Inflammatory macrophage treated with lipopolysaccharide for 4 hours (primary cell): ENCODE measurements at regions not wholly inside any gene's neighbourhood (a gene's known extent, or its start where the extent isn't known, plus 50 kb on each side); places are given as distances from the start of the nearest gene placed in this dataset.

Experiments
- DNase-seq: peaks from one replicate; pipeline ENCODE4 v3.0.0-alpha.2; 2020

DNA sequence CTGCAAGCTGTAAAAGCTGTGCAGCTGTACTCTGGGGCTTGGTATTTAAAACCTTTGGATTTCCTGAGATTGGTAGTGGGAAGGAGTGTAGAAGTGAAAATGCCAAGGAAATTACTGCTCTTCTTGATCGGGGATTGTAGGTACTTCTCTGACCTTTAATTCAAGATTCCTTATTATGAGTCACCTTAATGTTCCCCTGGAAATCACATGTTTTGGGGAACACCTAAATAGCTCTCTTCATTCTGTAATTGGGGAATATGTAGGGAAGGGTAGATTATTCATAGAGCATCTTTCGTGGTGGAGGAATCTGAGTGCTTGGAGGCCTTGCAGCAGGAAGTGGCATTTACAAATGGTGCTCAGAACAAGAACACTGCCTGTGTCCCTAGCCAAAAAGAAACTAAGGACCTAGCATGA lies 137.8 kb downstream of the UCHL1 start:
- no peak for DNase-seq

- DNase-seq: no peak
Measured at GRCh38 chr4:41396214-41396613, 139.5 kb downstream of the UCHL1 start.

DNA sequence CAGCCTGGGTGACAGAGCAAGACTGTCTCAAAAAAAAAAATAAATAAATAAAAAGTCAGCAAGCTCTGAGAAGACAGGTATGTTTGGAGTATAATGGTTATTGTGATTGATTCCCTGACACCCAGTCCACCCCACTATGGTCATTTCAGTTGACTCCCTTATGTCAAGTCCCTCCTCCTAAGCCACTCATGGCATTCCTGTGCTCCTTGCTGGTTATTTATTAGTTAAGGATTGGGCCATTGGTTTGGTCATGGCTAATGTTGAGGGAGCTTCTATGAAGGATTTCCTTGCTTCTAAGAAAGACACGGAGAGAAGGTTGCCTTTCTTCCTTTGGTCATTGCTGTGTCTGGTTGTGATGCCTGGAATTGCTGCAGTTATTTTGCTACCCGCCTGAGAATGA lies 140.1 kb downstream of the UCHL1 start:
- no peak for DNase-seq

DNA sequence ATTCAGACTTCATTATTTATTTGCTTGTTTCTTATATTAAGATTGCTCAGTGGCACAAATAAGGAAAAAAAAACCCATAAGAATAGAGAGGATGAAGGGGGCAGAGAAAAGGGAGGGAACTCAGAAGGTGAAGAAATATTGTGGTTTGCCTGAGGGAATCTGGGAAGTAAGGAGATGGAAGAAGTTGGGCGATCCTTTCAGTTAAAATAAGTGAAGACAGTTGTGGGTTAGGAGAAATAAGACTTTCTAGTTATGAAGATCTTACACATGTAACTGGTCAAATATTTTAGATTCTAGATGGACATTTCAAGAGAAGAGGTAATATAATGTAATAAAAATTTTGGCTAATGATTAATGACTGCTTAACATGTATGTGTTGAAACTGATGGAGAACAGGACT lies 138.7 kb upstream of the LIMCH1 start:
- no peak for DNase-seq

DNA sequence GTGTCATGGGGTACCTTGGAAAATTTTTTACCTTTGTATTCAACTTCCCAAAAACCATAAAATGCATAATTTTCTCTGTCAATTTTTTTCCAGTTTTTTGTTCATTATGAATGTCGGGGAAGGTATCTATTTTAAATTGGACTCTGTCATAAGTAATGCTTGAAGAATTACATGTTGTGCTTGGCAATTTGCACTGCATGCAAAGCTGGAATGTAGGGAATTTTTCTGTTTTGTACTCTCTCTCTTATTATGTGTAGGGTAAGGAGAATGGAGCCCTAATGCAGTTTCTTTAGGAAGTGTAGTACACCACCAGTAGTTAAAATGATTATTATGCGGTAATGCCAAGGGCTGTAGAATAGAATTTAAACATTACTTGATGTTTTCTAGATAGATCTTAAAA lies 137.7 kb upstream of the LIMCH1 start:
- no peak for DNase-seq

- DNase-seq: no peak
Measured at GRCh38 chr4:41405464-41406112, 132.4 kb upstream of the LIMCH1 start.

- no peak for DNase-seq
Measured at GRCh38 chr4:41406113-41406516, 131.8 kb upstream of the LIMCH1 start.

DNA sequence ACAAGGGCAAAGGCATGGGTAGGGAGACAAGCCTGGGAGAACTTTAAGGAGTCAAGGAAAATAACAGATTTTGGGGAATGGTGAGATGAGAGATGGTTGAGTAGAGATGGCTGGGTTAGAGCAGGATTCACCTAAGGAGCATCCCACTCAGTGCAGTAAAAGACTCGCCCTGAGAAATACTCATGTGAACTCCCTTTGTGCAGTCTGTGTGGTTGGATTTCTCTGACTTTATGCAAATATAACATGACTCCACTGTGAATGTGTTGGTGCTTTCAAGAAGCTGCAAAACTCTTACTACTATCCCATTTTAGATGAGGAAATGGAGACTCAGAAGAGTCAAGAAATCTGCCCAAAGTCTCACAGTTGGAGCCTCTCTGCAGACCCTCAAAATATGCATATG lies 129.8 kb upstream of the LIMCH1 start:
- DNase-seq: no peak

DNA sequence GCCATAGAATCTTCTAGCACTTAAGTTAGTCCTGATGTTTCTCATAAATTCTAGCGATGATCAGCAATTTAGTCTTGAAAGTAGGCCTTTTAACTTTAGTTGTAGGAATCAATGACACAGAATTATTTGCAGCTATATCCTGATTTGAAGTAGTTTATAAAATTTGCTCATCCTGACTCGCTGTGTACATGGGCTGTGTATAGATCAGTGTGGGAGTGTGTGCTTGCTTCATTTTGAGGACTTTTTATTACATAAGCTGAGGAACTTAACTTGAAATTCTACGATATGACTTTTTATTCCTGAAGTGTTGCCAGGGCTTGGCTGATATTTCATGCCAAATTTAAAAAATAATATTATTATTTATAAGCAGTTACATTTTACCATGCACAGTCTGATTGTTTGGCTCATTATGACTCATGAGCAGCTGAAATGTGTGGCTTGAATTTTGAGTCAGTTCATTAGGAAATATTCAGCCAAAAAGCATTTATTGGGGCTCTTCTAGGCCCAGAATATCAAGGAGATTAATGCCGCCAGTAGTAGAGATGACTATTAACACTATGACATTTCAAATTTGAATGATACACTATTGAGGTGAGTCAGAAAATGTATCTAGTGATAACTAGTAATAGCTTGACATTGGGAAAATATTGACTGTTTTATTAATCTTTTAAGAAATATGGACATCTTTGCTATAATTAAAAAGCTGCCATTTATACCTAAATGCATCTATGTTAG lies 128.9 kb upstream of the LIMCH1 start:
- peak; percentile 10 for DNase-seq

DNA sequence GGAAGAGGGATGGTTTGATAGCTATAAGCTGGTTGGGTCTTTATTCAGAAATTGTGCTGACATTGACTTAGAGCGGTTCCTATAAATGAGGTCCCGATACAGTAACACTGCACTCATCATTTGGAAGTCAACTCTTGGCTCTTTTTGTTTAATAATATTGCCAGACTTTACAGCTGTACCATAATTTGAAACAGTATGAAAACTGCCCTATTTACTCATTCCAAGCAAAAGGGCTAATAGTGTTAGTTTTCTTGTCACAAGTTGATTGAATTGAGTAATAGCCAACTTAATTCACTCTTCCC lies 128.4 kb upstream of the LIMCH1 start:
- DNase-seq: no peak

DNA sequence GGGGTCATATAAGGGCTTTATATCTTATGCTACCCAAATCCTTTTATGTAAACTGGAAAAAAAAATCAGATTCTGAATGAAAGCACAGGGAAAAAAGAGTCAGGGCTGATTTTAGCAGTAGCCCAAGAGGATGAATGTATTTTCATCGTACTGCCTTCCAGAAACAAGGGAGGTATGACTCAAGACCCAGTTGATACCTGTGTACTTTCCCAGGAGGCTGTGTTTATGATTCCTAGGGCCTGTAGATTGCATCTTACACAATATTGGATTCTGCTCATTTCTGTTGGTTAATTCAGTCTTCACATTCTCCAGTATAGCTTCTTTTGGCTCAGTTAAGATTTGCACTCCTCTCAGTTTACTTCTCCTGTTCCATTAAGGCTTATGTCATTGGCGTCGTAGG lies 127.9 kb upstream of the LIMCH1 start:
- DNase-seq: no peak

- peak; percentile 29 for DNase-seq
Measured at GRCh38 chr4:41413670-41414411, 124.1 kb upstream of the LIMCH1 start.

DNA sequence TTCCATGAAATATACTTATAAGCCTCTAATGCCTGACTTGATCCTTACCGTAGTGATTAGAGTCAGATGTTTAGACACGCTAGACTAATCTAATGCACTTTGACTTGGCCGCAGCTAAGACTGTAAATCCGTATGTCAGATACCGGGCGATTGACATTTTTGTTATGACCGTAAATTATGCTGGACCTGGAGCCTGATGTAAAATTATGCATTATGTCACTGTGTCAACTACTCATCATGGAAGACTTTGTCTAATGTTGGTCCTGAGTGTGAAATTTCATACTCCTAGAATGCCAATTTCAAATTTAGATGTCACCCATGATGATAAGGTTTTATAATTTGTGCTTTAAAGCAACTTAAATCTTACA lies 123.6 kb upstream of the LIMCH1 start:
- DNase-seq: no peak

DNA sequence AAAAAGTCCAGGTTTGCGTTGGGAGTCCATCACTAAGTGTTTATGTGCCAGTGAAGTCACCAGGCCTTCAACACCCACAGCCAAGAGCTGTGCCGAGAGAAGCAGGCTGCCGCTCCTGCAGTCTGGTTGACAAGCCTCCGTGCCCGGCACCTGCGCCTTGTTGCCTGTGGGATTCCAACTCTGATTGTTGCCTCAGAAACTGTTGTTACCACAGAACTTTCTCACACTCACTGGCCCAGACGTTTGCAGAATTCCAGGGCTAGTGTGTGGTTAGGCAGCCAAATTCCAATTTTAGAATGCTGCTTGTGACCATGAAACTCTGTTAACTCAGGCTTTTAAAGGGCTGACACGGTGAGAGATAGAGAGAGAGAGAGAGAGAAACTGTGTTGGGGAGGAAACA lies 119.5 kb upstream of the LIMCH1 start:
- DNase-seq: no peak

GRCh38 chr4:41420541-41420940 lies 117.4 kb upstream of the LIMCH1 start:
- DNase-seq: no peak

DNA sequence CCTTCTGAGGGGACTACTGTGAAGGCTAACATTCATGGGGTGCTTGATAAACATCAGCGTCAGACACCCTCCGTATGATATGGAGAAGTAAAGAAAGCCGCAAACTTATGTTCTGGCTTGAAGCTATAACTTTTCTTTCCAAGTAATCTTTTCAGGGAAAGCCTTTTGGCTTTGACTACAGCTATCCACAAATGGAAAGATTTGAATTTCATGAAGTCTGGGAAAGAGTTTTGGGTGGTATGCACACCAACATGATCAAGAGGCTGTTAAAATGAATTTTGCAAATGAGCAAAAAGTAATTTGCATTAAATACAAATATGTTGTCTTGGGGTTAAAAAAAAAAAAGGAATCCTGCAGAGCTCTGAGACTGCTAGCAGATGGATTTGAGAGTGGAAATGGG lies 114.8 kb upstream of the LIMCH1 start:
- no peak for DNase-seq

- no peak for DNase-seq
Measured at GRCh38 chr4:41424522-41424921, 113.4 kb upstream of the LIMCH1 start.

GRCh38 chr4:41425650-41426049 lies 112.3 kb upstream of the LIMCH1 start:
- no peak for DNase-seq

GRCh38 chr4:41426539-41426938 lies 111.4 kb upstream of the LIMCH1 start:
- no peak for DNase-seq

- DNase-seq: no peak
Measured at GRCh38 chr4:41427306-41427882, 110.6 kb upstream of the LIMCH1 start.

GRCh38 chr4:41427931-41428600 lies 109.9 kb upstream of the LIMCH1 start:
- DNase-seq: no peak

DNA sequence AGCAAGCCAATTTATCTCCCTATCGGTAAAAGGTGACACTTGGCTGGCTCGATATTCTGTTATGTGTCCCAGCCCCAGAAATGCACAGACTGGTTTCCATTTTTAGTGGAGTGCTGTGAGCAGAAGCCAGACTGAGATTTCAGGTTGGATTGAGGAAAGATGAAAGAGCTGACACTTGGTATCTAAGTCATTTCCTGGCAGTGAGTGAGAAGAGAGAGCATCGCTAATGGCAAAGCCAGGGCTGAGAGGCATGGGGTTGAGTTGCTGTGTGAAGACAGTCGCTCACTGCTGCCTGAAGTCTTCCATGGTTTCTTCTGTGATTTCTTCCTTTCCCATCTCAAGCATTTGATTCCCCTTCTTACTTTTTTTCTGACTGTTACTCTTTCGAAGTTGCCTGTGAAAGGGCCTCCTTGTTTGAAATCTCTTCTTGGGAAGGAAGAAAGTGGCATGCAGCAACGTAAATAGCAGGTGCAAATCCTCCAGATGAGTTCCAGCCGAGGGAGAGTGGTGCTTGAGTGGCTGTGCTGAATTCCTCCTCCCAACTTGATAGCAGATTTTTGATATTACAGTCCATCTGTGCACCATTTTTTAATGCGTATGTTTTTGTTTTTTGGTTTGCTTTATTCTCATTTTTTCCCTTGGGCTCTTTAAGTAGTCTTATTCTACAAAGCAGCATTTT lies 109.2 kb upstream of the LIMCH1 start:
- no peak for DNase-seq

DNA sequence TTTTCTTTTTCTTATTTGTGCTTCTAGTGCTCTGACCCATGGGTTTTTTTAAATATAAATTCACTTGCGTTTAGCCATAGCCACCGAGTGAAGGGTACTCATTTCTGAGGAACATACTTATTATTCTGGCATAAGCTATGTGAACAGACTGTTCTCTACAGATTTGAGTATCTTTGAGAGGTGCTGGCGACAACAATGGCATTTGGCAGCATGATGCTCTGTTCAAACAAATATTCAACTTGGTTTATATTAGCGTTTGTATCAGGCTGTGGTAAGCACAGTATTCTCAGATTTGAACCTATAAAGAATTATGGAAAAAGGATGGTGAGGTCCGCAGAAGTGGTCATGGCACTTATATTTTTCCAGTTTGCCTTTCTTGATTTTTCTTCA lies 108.7 kb upstream of the LIMCH1 start:
- DNase-seq: no peak
